ENCODE measurements at regions not wholly inside any gene's neighbourhood (a gene's known extent, or its start where the extent isn't known, plus 50 kb on each side); places are given as distances from the start of the nearest gene placed in this dataset.

- Histone ChIP-seq H3K4me1 (replicated peaks; ENCODE audit: insufficient read depth) (peaks cover 34% of the 10 kb centered on the region), H3K4me2 (0 out of 2 replicates have a peak overlapping the region, but pooled peaks have one; percentile 3), H3K9me2 (ENCODE audit: insufficient read depth) (no peaks in the 10 kb centered on the region), H3K27ac (no peak overlapping the region), H3K36me3 (ENCODE audit: low read depth) (no peaks in the 10 kb centered on the region), H3K4me3 (no peak overlapping the region), H3F3A (ENCODE audit: insufficient read depth, low read depth) (peaks cover 16% of the 10 kb centered on the region; the same call in 1 of the 2 replicates), H3K9me3 (ENCODE audit: insufficient read depth, low read depth) (peaks cover 10% of the 10 kb centered on the region; the same call in 1 of the 2 replicates), H3K79me2 (ENCODE audit: low read depth) (no peaks in the 10 kb centered on the region), H3K27me3 (ENCODE audit: insufficient read depth, low read depth) (no peaks in the 10 kb centered on the region), H2AFZ (no peak overlapping the region), H4K20me1 (ENCODE audit: insufficient read depth) (no peaks in the 10 kb centered on the region)
- peak in 1 of 2 experiments; percentile 48 for DNase-seq
- CTCF ChIA-PET, result no interaction called here
- TF ChIP-seq, protein P1, sequence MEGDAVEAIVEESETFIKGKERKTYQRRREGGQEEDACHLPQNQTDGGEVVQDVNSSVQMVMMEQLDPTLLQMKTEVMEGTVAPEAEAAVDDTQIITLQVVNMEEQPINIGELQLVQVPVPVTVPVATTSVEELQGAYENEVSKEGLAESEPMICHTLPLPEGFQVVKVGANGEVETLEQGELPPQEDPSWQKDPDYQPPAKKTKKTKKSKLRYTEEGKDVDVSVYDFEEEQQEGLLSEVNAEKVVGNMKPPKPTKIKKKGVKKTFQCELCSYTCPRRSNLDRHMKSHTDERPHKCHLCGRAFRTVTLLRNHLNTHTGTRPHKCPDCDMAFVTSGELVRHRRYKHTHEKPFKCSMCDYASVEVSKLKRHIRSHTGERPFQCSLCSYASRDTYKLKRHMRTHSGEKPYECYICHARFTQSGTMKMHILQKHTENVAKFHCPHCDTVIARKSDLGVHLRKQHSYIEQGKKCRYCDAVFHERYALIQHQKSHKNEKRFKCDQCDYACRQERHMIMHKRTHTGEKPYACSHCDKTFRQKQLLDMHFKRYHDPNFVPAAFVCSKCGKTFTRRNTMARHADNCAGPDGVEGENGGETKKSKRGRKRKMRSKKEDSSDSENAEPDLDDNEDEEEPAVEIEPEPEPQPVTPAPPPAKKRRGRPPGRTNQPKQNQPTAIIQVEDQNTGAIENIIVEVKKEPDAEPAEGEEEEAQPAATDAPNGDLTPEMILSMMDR (conservative IDR thresholded peaks at IDR 0.05), result peak; percentile 66
- no peak for TF ChIP-seq EZH2 (IDR thresholded peaks at IDR 0.05; ENCODE audit: low read depth)
- POLR2A ChIA-PET (ENCODE audit: unreplicated experiment), result no interaction called here
- BruUV-seq (replicated peaks), result no TSS peak
- intact Hi-C loops (cut with micrococcal nuclease; ENCODE audit: unreplicated experiment), result loop anchor here (5.0 kb wide), 2 partner anchors 45 to 165 kb away; no protein-coding TSS in a partner anchor
These were observed 204.5 kb downstream of the ZFP36L2 start for GRCh38 chr2:43021791-43022509.

DNA sequence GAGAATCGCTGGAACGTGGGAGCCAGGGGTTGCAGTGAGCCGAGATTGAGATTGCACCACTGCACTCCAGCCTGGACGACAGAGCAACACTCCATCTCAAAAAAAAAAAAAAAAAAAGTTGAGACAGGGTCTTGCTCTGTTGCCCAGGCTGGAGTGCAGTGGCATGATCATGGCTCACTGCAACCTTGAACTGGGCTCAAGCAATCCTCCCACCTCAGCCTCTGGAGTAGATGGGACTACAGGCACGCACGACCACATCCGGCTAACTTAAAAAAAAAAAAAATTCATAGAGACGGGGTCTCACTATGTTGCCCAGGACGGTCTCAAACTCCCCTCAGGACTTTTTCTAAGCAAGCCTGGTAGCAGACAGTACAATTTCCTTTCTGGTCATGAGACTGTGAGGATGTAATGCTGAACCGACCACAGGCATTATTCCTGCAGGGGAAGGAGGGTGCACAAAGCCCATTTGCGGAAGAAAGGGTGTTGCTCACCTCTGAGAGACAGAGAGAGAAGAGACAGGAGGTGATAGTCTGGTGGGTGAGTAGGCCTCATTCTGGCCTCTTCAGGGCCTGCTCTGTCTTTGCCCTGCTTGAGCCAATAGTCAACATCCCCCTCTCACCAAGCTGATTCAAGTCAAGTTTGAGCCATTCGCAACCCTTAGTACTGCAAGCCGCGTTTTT is 205.3 kb downstream of the ZFP36L2 start:
- intact Hi-C loops (cut with micrococcal nuclease; ENCODE audit: unreplicated experiment), result loop anchor here (5.0 kb wide), 2 partner anchors 44 to 164 kb away; no protein-coding TSS in a partner anchor
- Histone ChIP-seq H3F3A (ENCODE audit: insufficient read depth, low read depth) (peaks cover 16% of the 10 kb centered on the region; the same call in 1 of the 2 replicates), H3K9me2 (ENCODE audit: insufficient read depth) (no peaks in the 10 kb centered on the region), H3K9me3 (ENCODE audit: insufficient read depth, low read depth) (peaks cover 10% of the 10 kb centered on the region; the same call in 1 of the 2 replicates), H3K27me3 (ENCODE audit: insufficient read depth, low read depth) (no peaks in the 10 kb centered on the region), H4K20me1 (ENCODE audit: insufficient read depth) (no peaks in the 10 kb centered on the region), H3K4me1 (replicated peaks; ENCODE audit: insufficient read depth) (peaks cover 35% of the 10 kb centered on the region), H3K4me2 (no peak overlapping the region), H3K36me3 (ENCODE audit: low read depth) (no peaks in the 10 kb centered on the region), H3K27ac (no peak overlapping the region), H3K4me3 (no peak overlapping the region), H3K79me2 (ENCODE audit: low read depth) (no peaks in the 10 kb centered on the region), H2AFZ (no peak overlapping the region)
- ChIA-PET POLR2A (ENCODE audit: unreplicated experiment) (no interaction called here), CTCF (no interaction called here)
- BruUV-seq (replicated peaks), result no TSS peak
- no peak for DNase-seq
- TF ChIP-seq, protein P1 (conservative IDR thresholded peaks at IDR 0.05), result no peak
- no peak for TF ChIP-seq EZH2 (IDR thresholded peaks at IDR 0.05; ENCODE audit: low read depth)

- Histone ChIP-seq H3K27ac (no peak overlapping the region), H3K4me3 (no peak overlapping the region), H4K20me1 (ENCODE audit: insufficient read depth) (no peaks in the 10 kb centered on the region), H2AFZ (no peak overlapping the region), H3K36me3 (ENCODE audit: low read depth) (no peaks in the 10 kb centered on the region), H3K9me2 (ENCODE audit: insufficient read depth) (no peaks in the 10 kb centered on the region), H3F3A (ENCODE audit: insufficient read depth, low read depth) (peaks cover 8% of the 10 kb centered on the region; the same call in 1 of the 2 replicates), H3K9me3 (ENCODE audit: insufficient read depth, low read depth) (peaks cover 10% of the 10 kb centered on the region; the same call in 1 of the 2 replicates), H3K4me2 (no peak overlapping the region), H3K4me1 (replicated peaks; ENCODE audit: insufficient read depth) (peaks cover 31% of the 10 kb centered on the region), H3K27me3 (ENCODE audit: insufficient read depth, low read depth) (no peaks in the 10 kb centered on the region), H3K79me2 (ENCODE audit: low read depth) (no peaks in the 10 kb centered on the region)
- TF ChIP-seq, protein P1 (conservative IDR thresholded peaks at IDR 0.05), result no peak
- no peak for TF ChIP-seq EZH2 (IDR thresholded peaks at IDR 0.05; ENCODE audit: low read depth)
- intact Hi-C loops (cut with micrococcal nuclease; ENCODE audit: unreplicated experiment), result loop anchor here (5.0 kb wide), 2 partner anchors 43 to 163 kb away; no protein-coding TSS in a partner anchor
- ChIA-PET POLR2A (ENCODE audit: unreplicated experiment) (no interaction called here), CTCF (no interaction called here)
- BruUV-seq (replicated peaks), result no TSS peak
- DNase-seq, result no peak
These were observed 206.1 kb downstream of the ZFP36L2 start for GRCh38 chr2:43020296-43020695.

All from PC-9 (cell line).